ENCODE measurements at regions not wholly inside any gene's neighbourhood (a gene's known extent, or its start where the extent isn't known, plus 50 kb on each side); places are given as distances from the start of the nearest gene placed in this dataset.

GRCh38 chr1:201648066-201648906 is 109.4 kb downstream of the NAV1 start:
- Histone ChIP-seq H3K4me3 (ENCODE audit: low read depth, low read length) (peak overlapping the region; percentile 52), H3K36me3 (ENCODE audit: insufficient read depth) (no peaks in the 10 kb centered on the region), H3K4me1 (ENCODE audit: insufficient read depth) (no peaks in the 10 kb centered on the region), H3K27ac (ENCODE audit: low read depth) (peak overlapping the region; percentile 40)
- no peak for DNase-seq (ENCODE audit: extremely low spot score)
- WGBS: under 1% methylated on average over 81 of the region's 81 CpGs

- H3K4me1 ChIP-seq (ENCODE audit: insufficient read depth): no peaks in the 10 kb centered on the region
- 18% methylated on average over 52 of the region's 52 CpGs for WGBS
- peak overlapping the region; percentile 52 for H3K4me3 ChIP-seq (ENCODE audit: low read depth, low read length)
- DNase-seq (ENCODE audit: extremely low spot score): no peak
- H3K27ac ChIP-seq (ENCODE audit: low read depth): peak overlapping the region; percentile 40
- no peaks in the 10 kb centered on the region for H3K36me3 ChIP-seq (ENCODE audit: insufficient read depth)
These were observed 110.2 kb downstream of the NAV1 start for GRCh38 chr1:201648907-201649721.

GRCh38 chr1:201649761-201650622 is 111.1 kb downstream of the NAV1 start:
- 9% methylated on average over 64 of the region's 64 CpGs for WGBS

GRCh38 chr1:201650623-201650933 is 111.7 kb downstream of the NAV1 start:
- WGBS: 25% methylated on average over 11 of the region's 11 CpGs
- H3K4me3 ChIP-seq (ENCODE audit: low read depth, low read length): peak overlapping the region; percentile 52
- H3K36me3 ChIP-seq (ENCODE audit: insufficient read depth): no peaks in the 10 kb centered on the region
- H3K27ac ChIP-seq (ENCODE audit: low read depth): peak overlapping the region; percentile 83
- H3K4me1 ChIP-seq (ENCODE audit: insufficient read depth): no peaks in the 10 kb centered on the region
- DNase-seq (ENCODE audit: extremely low spot score): no peak

More at GRCh38 chr1:201649761-201650622, 111.1 kb downstream of the NAV1 start:
- Histone ChIP-seq H3K36me3 (ENCODE audit: insufficient read depth) (no peaks in the 10 kb centered on the region), H3K27ac (ENCODE audit: low read depth) (peak overlapping the region; percentile 83), H3K4me1 (ENCODE audit: insufficient read depth) (no peaks in the 10 kb centered on the region), H3K4me3 (ENCODE audit: low read depth, low read length) (peak overlapping the region; percentile 52)
- peak; percentile 83 for DNase-seq (ENCODE audit: extremely low spot score)

- no peak for DNase-seq (ENCODE audit: extremely low spot score)
- H3K4me1 ChIP-seq (ENCODE audit: insufficient read depth): no peaks in the 10 kb centered on the region
- no peak overlapping the region for H3K4me3 ChIP-seq (ENCODE audit: low read depth, low read length)
- WGBS: 89% methylated on average over 5 of the region's 5 CpGs
- H3K36me3 ChIP-seq (ENCODE audit: insufficient read depth): no peaks in the 10 kb centered on the region
- H3K27ac ChIP-seq (ENCODE audit: low read depth): no peak overlapping the region
These were observed 113.3 kb downstream of the NAV1 start for GRCh38 chr1:201652181-201652580.

- no peak overlapping the region for H3K4me3 ChIP-seq (ENCODE audit: low read depth, low read length)
- WGBS: 72% methylated on average over 3 of the region's 3 CpGs
- no peak overlapping the region for H3K27ac ChIP-seq (ENCODE audit: low read depth)
- H3K4me1 ChIP-seq (ENCODE audit: insufficient read depth): no peaks in the 10 kb centered on the region
- no peaks in the 10 kb centered on the region for H3K36me3 ChIP-seq (ENCODE audit: insufficient read depth)
- no peak for DNase-seq (ENCODE audit: extremely low spot score)
These were observed 114.3 kb downstream of the NAV1 start for GRCh38 chr1:201653233-201653632.

- no peak overlapping the region for H3K27ac ChIP-seq (ENCODE audit: low read depth)
- no peak overlapping the region for H3K4me3 ChIP-seq (ENCODE audit: low read depth, low read length)
- DNase-seq (ENCODE audit: extremely low spot score): no peak
- no peaks in the 10 kb centered on the region for H3K36me3 ChIP-seq (ENCODE audit: insufficient read depth)
- H3K4me1 ChIP-seq (ENCODE audit: insufficient read depth): no peaks in the 10 kb centered on the region
- 82% methylated on average over 2 of the region's 2 CpGs for WGBS
These were observed 115.0 kb downstream of the NAV1 start for GRCh38 chr1:201653883-201654282.

- WGBS: 58% methylated on average over 6 of the region's 6 CpGs
- no peak overlapping the region for H3K4me3 ChIP-seq (ENCODE audit: low read depth, low read length)
- no peaks in the 10 kb centered on the region for H3K4me1 ChIP-seq (ENCODE audit: insufficient read depth)
- no peaks in the 10 kb centered on the region for H3K36me3 ChIP-seq (ENCODE audit: insufficient read depth)
- peak; percentile 70 for DNase-seq (ENCODE audit: extremely low spot score)
- no peak overlapping the region for H3K27ac ChIP-seq (ENCODE audit: low read depth)
These were observed 116.3 kb downstream of the NAV1 start for GRCh38 chr1:201655243-201655642.

GRCh38 chr1:201655910-201656309 is 117.0 kb downstream of the NAV1 start:
- no peaks in the 10 kb centered on the region for H3K4me1 ChIP-seq (ENCODE audit: insufficient read depth)
- no peak overlapping the region for H3K4me3 ChIP-seq (ENCODE audit: low read depth, low read length)
- no peak overlapping the region for H3K27ac ChIP-seq (ENCODE audit: low read depth)
- DNase-seq (ENCODE audit: extremely low spot score): no peak
- 47% methylated on average over 4 of the region's 4 CpGs for WGBS
- no peaks in the 10 kb centered on the region for H3K36me3 ChIP-seq (ENCODE audit: insufficient read depth)

GRCh38 chr1:201656311-201657032 is 117.5 kb downstream of the NAV1 start:
- Histone ChIP-seq H3K27ac (ENCODE audit: low read depth) (no peak overlapping the region), H3K4me3 (ENCODE audit: low read depth, low read length) (no peak overlapping the region), H3K36me3 (ENCODE audit: insufficient read depth) (no peaks in the 10 kb centered on the region), H3K4me1 (ENCODE audit: insufficient read depth) (no peaks in the 10 kb centered on the region)
- WGBS: 58% methylated on average over 8 of the region's 8 CpGs
- DNase-seq (ENCODE audit: extremely low spot score): peak; percentile 71

- no peak overlapping the region for H3K27ac ChIP-seq (ENCODE audit: low read depth)
- no peak for DNase-seq (ENCODE audit: extremely low spot score)
- H3K36me3 ChIP-seq (ENCODE audit: insufficient read depth): no peaks in the 10 kb centered on the region
- H3K4me1 ChIP-seq (ENCODE audit: insufficient read depth): no peaks in the 10 kb centered on the region
- WGBS: 78% methylated on average over 3 of the region's 3 CpGs
- H3K4me3 ChIP-seq (ENCODE audit: low read depth, low read length): no peak overlapping the region
These were observed 120.6 kb downstream of the NAV1 start for GRCh38 chr1:201659572-201659971.

- no peak overlapping the region for H3K27ac ChIP-seq (ENCODE audit: low read depth)
- WGBS: 85% methylated on average over 7 of the region's 7 CpGs
These were observed 122.2 kb downstream of the NAV1 start for GRCh38 chr1:201660931-201661822.

More at GRCh38 chr1:201660931-201661822, 122.2 kb downstream of the NAV1 start:
- Histone ChIP-seq H3K36me3 (ENCODE audit: insufficient read depth) (no peaks in the 10 kb centered on the region), H3K4me1 (ENCODE audit: insufficient read depth) (no peaks in the 10 kb centered on the region), H3K4me3 (ENCODE audit: low read depth, low read length) (no peak overlapping the region)
- DNase-seq (ENCODE audit: extremely low spot score): no peak

Data from urinary bladder (tissue), 3 donors.